ENCODE measurements at regions not wholly inside any gene's neighbourhood (a gene's known extent, or its start where the extent isn't known, plus 50 kb on each side); places are given as distances from the start of the nearest gene placed in this dataset.

- TF ChIP-seq ZNF133 (tag by site-specific recombination; IDR thresholded peaks at IDR 0.05) (no peak), ZNF184 (tag by site-specific recombination; IDR thresholded peaks at IDR 0.05) (no peak), ZBTB8A (tag by site-specific recombination; IDR thresholded peaks at IDR 0.05) (no peak)
Measured at GRCh38 chr4:14069886-14070285, 442.4 kb upstream of the BOD1L1 start (continued).

GRCh38 chr4:14070289-14070880 lies 442.9 kb upstream of the BOD1L1 start:
- CTCF ChIA-PET: no interaction called here

GRCh38 chr4:14072506-14072905 lies 445.0 kb upstream of the BOD1L1 start:
- peak; percentile 18; the same call in 1 of the 2 replicates for TF ChIP-seq TRIM28 (IDR thresholded peaks at IDR 0.05; ENCODE audit: borderline replicate concordance, low read length)
- no peak for TF ChIP-seq ZNF544 (tag by site-specific recombination; IDR thresholded peaks at IDR 0.05)
- no peaks in the 10 kb centered on the region for H3K36me3 ChIP-seq (ENCODE audit: control insufficient read depth in 2 of 2, insufficient read depth in 1 of 2, low read length in 2 of 2)
- H3K9me3 ChIP-seq (ENCODE audit: control insufficient read depth, insufficient read depth, low read depth, low read length): no peaks in the 10 kb centered on the region
- ChIA-PET CTCF (interaction anchor here (0.6 kb wide), 1 partner anchor 196 kb away, joined by 6 read pairs; no protein-coding TSS in a partner anchor), POLR2A (no interaction called here)
- no peak overlapping the region for H3K4me3 ChIP-seq (ENCODE audit: low read depth, low read length)
- H3K27ac ChIP-seq (ENCODE audit: extremely low read depth, low read depth, low read length): no peak overlapping the region
- no peaks in the 10 kb centered on the region for H3K4me1 ChIP-seq (ENCODE audit: control insufficient read depth, insufficient read depth, low read length)

More at GRCh38 chr4:14070289-14070880, 442.9 kb upstream of the BOD1L1 start:
- no peak overlapping the region for H3K27ac ChIP-seq (ENCODE audit: extremely low read depth, low read depth, low read length)
- H3K36me3 ChIP-seq (ENCODE audit: control insufficient read depth in 2 of 2, insufficient read depth in 1 of 2, low read length in 2 of 2): no peaks in the 10 kb centered on the region
- H3K9me3 ChIP-seq (ENCODE audit: control insufficient read depth, insufficient read depth, low read depth, low read length): no peaks in the 10 kb centered on the region
- H3K4me1 ChIP-seq (ENCODE audit: control insufficient read depth, insufficient read depth, low read length): no peaks in the 10 kb centered on the region
- POLR2A ChIA-PET: no interaction called here
- H3K4me3 ChIP-seq (ENCODE audit: low read depth, low read length): no peak overlapping the region
- TF ChIP-seq ZNF354C (tag by site-specific recombination; IDR thresholded peaks at IDR 0.05; ENCODE audit: borderline replicate concordance, low read depth) (no peak), ZNF157 (tag by site-specific recombination; IDR thresholded peaks at IDR 0.05) (no peak), ZBTB49 (tag by site-specific recombination; IDR thresholded peaks at IDR 0.05; ENCODE audit: low read depth) (no peak), ZNF558 (tag by site-specific recombination; IDR thresholded peaks at IDR 0.05) (no peak), ZNF501 (tag by site-specific recombination; IDR thresholded peaks at IDR 0.05) (no peak), MYNN (tag by site-specific recombination; IDR thresholded peaks at IDR 0.05; ENCODE audit: borderline replicate concordance) (no peak), MZF1 (tag by site-specific recombination; IDR thresholded peaks at IDR 0.05; ENCODE audit: borderline replicate concordance) (no peak), HOXC10 (CRISPR knock-in tag; IDR thresholded peaks at IDR 0.05) (no peak), SP7 (tag by site-specific recombination; IDR thresholded peaks at IDR 0.05) (no peak), ZBTB10 (tag by site-specific recombination; IDR thresholded peaks at IDR 0.05) (no peak), YY2 (tag by site-specific recombination; IDR thresholded peaks at IDR 0.05) (no peak), ZNF16 (tag by site-specific recombination; IDR thresholded peaks at IDR 0.05; ENCODE audit: low read depth) (no peak)

All from HEK293 (cell line).